MM.1S (cell line): ENCODE measurements at regions not wholly inside any gene's neighbourhood (a gene's known extent, or its start where the extent isn't known, plus 50 kb on each side); places are given as distances from the start of the nearest gene placed in this dataset.

Source experiments
- DNase-seq: peaks from one replicate; pipeline ENCODE4 v3.0.0-alpha.2; 2015
- H2AFZ ChIP-seq: fragments of 300-600 bp; sonication (generic); 2 replicates; pipeline ENCODE4 v1.6.0; 2016; ENCODE audit warnings: antibody characterized with exemption, low read length
- H3F3A ChIP-seq: fragments of 300-600 bp; sonication (generic); 2 replicates; pipeline ENCODE4 v1.6.1; 2016; ENCODE audit warnings: mild to moderate bottlenecking, antibody characterized with exemption, low read length, moderate library complexity, mixed read lengths; ENCODE audit not compliant: insufficient read depth
- H3K27ac ChIP-seq: fragments of 300-600 bp; sonication (generic); 2 replicates; pipeline ENCODE4 v1.5.1; 2016; ENCODE audit warnings: mild to moderate bottlenecking, low read length
- H3K27me3 ChIP-seq: fragments of 300-600 bp; sonication (generic); replicated peaks from 2 replicates; pipeline ENCODE4 v1.6.0; 2016; ENCODE audit warnings: low read length; ENCODE audit not compliant: insufficient read depth
- H3K36me3 ChIP-seq: fragments of 300-600 bp; sonication (generic); replicated peaks from 2 replicates; pipeline ENCODE4 v1.6.1; 2016; ENCODE audit warnings: mild to moderate bottlenecking, low read length, mixed read lengths; ENCODE audit not compliant: insufficient read depth
- H3K4me1 ChIP-seq: fragments of 300-600 bp; sonication (generic); 2 replicates; pipeline ENCODE4 v1.6.1; 2016; ENCODE audit warnings: low read length, mixed read lengths
- H3K4me2 ChIP-seq: fragments of 300-600 bp; sonication (generic); 2 replicates; pipeline ENCODE4 v1.6.0; 2016; ENCODE audit warnings: low read depth, low read length
- H3K4me3 ChIP-seq: fragments of 300-600 bp; sonication (generic); 2 replicates; pipeline ENCODE4 v1.5.1; 2016; ENCODE audit warnings: low read length, mixed read lengths
- H3K79me2 ChIP-seq: fragments of 300-600 bp; sonication (generic); 2 replicates; pipeline ENCODE4 v1.6.1; 2016; ENCODE audit warnings: mixed run types, low read length, mixed read lengths
- H3K9ac ChIP-seq: fragments of 300-600 bp; sonication (generic); 2 replicates; pipeline ENCODE4 v1.6.1; 2016; ENCODE audit warnings: low read length, mixed read lengths
- H3K9me2 ChIP-seq: fragments of 300-600 bp; sonication (generic); replicated peaks from 2 replicates; pipeline ENCODE4 v1.6.1; 2016; ENCODE audit warnings: mild to moderate bottlenecking, low read length, mixed read lengths; ENCODE audit not compliant: insufficient read depth
- H3K9me3 ChIP-seq: fragments of 300-600 bp; sonication (generic); replicated peaks from 2 replicates; pipeline ENCODE4 v1.6.1; 2016; ENCODE audit warnings: mild to moderate bottlenecking, low read length, mixed read lengths; ENCODE audit not compliant: insufficient read depth
- H4K20me1 ChIP-seq: fragments of 300-600 bp; sonication (generic); 2 replicates; pipeline ENCODE4 v1.6.1; 2016; ENCODE audit warnings: mild to moderate bottlenecking, low read length, moderate library complexity, mixed read lengths; ENCODE audit not compliant: insufficient read depth
- CTCF ChIP-seq: fragments of 300-600 bp; sonication (generic); IDR thresholded peaks from 2 replicates; pipeline ENCODE4 v1.5.1; 2016; ENCODE audit warnings: antibody characterized with exemption, low read length, mixed read lengths
- EZH2 ChIP-seq: fragments of 300-600 bp; sonication (generic); optimal IDR thresholded peaks from 2 replicates; pipeline ENCODE3; 2017; ENCODE audit warnings: low read depth, mild to moderate bottlenecking, antibody characterized with exemption, low read length, mixed read lengths
- EZH2phosphoT487 ChIP-seq: fragments of 300-600 bp; sonication (generic); IDR thresholded peaks from 2 replicates; pipeline ENCODE4 v1.6.1; 2018; ENCODE audit warnings: antibody characterized with exemption, low read length

GRCh38 chr2:78721355-78722033 is 304.0 kb upstream of the REG3G start:
- Histone ChIP-seq H3K9ac (no peak overlapping the region), H3K27ac (no peak overlapping the region), H3F3A (no peaks in the 10 kb centered on the region), H3K4me1 (no peaks in the 10 kb centered on the region), H3K4me3 (no peak overlapping the region), H3K4me2 (no peak overlapping the region), H3K27me3 (no peaks in the 10 kb centered on the region), H3K36me3 (no peaks in the 10 kb centered on the region), H3K9me3 (no peaks in the 10 kb centered on the region), H3K9me2 (no peaks in the 10 kb centered on the region), H2AFZ (no peak overlapping the region), H3K79me2 (no peaks in the 10 kb centered on the region), H4K20me1 (no peaks in the 10 kb centered on the region)
- no peak for DNase-seq
- TF ChIP-seq CTCF, result no peak
- no peak for TF ChIP-seq EZH2
- no peak for TF ChIP-seq EZH2phosphoT487

GRCh38 chr2:78734221-78734620 is 291.3 kb upstream of the REG3G start:
- no peak overlapping the region for H2AFZ ChIP-seq
- H3K4me1 ChIP-seq, result no peaks in the 10 kb centered on the region
- no peaks in the 10 kb centered on the region for H3K79me2 ChIP-seq
- H3K27me3 ChIP-seq, result no peaks in the 10 kb centered on the region
- no peaks in the 10 kb centered on the region for H3F3A ChIP-seq
- TF ChIP-seq CTCF (no peak), EZH2 (no peak), EZH2phosphoT487 (no peak)
- H3K36me3 ChIP-seq, result no peaks in the 10 kb centered on the region
- H3K4me2 ChIP-seq, result no peak overlapping the region
- no peak overlapping the region for H3K4me3 ChIP-seq
- H3K9ac ChIP-seq, result no peak overlapping the region
- H3K9me2 ChIP-seq, result no peaks in the 10 kb centered on the region
- H4K20me1 ChIP-seq, result no peaks in the 10 kb centered on the region
- no peaks in the 10 kb centered on the region for H3K9me3 ChIP-seq
- no peak overlapping the region for H3K27ac ChIP-seq
- DNase-seq, result no peak

GRCh38 chr2:78739282-78739681 is 286.2 kb upstream of the REG3G start:
- Histone ChIP-seq H2AFZ (no peak overlapping the region), H3K27me3 (no peaks in the 10 kb centered on the region), H3K27ac (no peak overlapping the region), H4K20me1 (no peaks in the 10 kb centered on the region), H3K9me2 (no peaks in the 10 kb centered on the region), H3K4me1 (no peaks in the 10 kb centered on the region), H3F3A (no peaks in the 10 kb centered on the region), H3K9me3 (no peaks in the 10 kb centered on the region), H3K4me2 (no peak overlapping the region), H3K4me3 (no peak overlapping the region), H3K9ac (no peak overlapping the region), H3K79me2 (no peaks in the 10 kb centered on the region), H3K36me3 (no peaks in the 10 kb centered on the region)
- DNase-seq, result no peak
- TF ChIP-seq EZH2phosphoT487 (no peak), EZH2 (no peak), CTCF (no peak)
